ENCODE measurements at regions not wholly inside any gene's neighbourhood (a gene's known extent, or its start where the extent isn't known, plus 50 kb on each side); places are given as distances from the start of the nearest gene placed in this dataset.

- TF ChIP-seq CHD7 (IDR thresholded peaks at IDR 0.05; ENCODE audit: insufficient replicate concordance, low read length), result no peak
These were observed 119.2 kb downstream of the KCNF1 start (continued) for GRCh38 chr2:11030909-11031308.

All from H1 (cell line).